Upper lobe of left lung (tissue), 6 donors: ENCODE measurements at regions not wholly inside any gene's neighbourhood (a gene's known extent, or its start where the extent isn't known, plus 50 kb on each side); places are given as distances from the start of the nearest gene placed in this dataset.
"Not testable (repeated sequence)": the region's sequence is repeated elsewhere in the genome, so short reads cannot be mapped to it uniquely, and the experiment has no call there.

Source experiments
- ATAC-seq, 2 donors: fragments of 200-7000 bp; cut with Tn5 transposase; one replicate each; pipeline ENCODE4 v1.9.1; 2022; ENCODE audit warnings: mild to moderate bottlenecking in 2 of 2, moderate library complexity in 2 of 2; ENCODE audit not compliant: low FRiP score in 2 of 2
- DNase-seq, 2 donors: peaks; one replicate each; pipeline ENCODE4 v3.0.0-alpha.2; 2019 to 2020
- H3K27ac ChIP-seq, 4 donors: fragments of 200-600 bp; sonication (generic); one replicate each; pipeline ENCODE4 v1.5.1; 2016 to 2019
- H3K27me3 ChIP-seq, 4 donors: fragments of 200-600 bp; sonication (generic); one replicate each; pipeline ENCODE4 v1.5.1; 2017 to 2019
- H3K36me3 ChIP-seq, 4 donors: fragments of 200-600 bp; sonication (generic); one replicate each; pipeline ENCODE4 v1.5.1; 2016 to 2019
- H3K4me1 ChIP-seq, 4 donors: fragments of 200-600 bp; sonication (generic); one replicate each; pipeline ENCODE4 v1.5.1; 2018 to 2019
- H3K4me3 ChIP-seq, 4 donors: fragments of 200-600 bp; sonication (generic); one replicate each; pipeline ENCODE4 v1.5.1; 2017 to 2019; ENCODE audit warnings: mild to moderate bottlenecking in 2 of 4, moderate library complexity in 1 of 4
- H3K9me3 ChIP-seq, 4 donors: fragments of 200-600 bp; sonication (generic); one replicate each; pipeline ENCODE4 v1.5.1; 2018 to 2019
- CTCF ChIP-seq, 6 experiments: fragments of 450-650 bp in 4 of 6; fragments of 200-600 bp in 2 of 6; sonication (generic) in 2 of 6; IDR thresholded peaks; one replicate each; pipeline ENCODE4 v1.5.1; 2016 to 2019; ENCODE audit warnings: antibody characterized with exemption in 6 of 6
- EP300 ChIP-seq, 4 donors: sonication (generic); formaldehyde crosslinking; IDR thresholded peaks; one replicate each; pipeline ENCODE4 v1.5.1; 2017; ENCODE audit warnings: antibody characterized with exemption in 4 of 4, control low read depth in 2 of 4
- POLR2A ChIP-seq, 4 donors: fragments of 450-650 bp; IDR thresholded peaks; one replicate each; pipeline ENCODE4 v1.5.1; 2016 to 2017; ENCODE audit warnings: antibody characterized with exemption in 4 of 4, mild to moderate bottlenecking in 2 of 4
- POLR2AphosphoS5 ChIP-seq, 2 donors: sonication (generic); formaldehyde crosslinking; IDR thresholded peaks; one replicate each; pipeline ENCODE4 v1.5.1; 2017; ENCODE audit warnings: antibody characterized with exemption in 2 of 2
- WGBS, 2 donors: methylation state at CpG; one replicate each; pipeline ENCODE4 v1.1.5; 2017 to 2018; 5-methylcytosine and 5-hydroxymethylcytosine counted together
- donor health status: DM: no; HTN: no; CAD: no; lungs with moderate emphysema.
- donor health status: DM: no; HTN: yes; CAD: no; lungs with severe emphysema.

DNA sequence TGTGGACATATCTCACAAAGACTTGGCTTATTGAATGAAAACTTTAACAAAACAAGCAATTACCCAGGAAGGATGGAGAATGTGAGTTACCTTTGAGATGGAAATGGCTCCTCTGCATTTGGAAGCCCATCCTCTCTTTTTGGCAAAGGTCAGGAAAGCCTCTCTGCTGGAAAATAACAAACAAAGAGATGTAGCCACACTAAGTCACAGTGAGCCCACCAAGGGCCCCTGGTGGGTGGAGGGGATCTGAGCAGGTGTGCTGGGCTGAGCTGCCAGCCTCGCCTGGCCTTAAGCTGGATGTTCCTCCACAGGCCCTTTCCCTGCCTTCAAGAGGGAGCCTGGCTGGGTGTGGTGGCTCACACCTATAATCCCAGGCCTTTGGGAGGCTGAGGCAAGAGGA, 269.2 kb downstream of the HNRNPD start:
- Histone ChIP-seq H3K27me3 (no peaks in the 10 kb centered on the region), H3K9me3 (no peaks in the 10 kb centered on the region), H3K36me3 (no peaks in the 10 kb centered on the region), H3K27ac (no peak overlapping the region), H3K4me1 (no peaks in the 10 kb centered on the region), H3K4me3 (no peak overlapping the region)
- TF ChIP-seq POLR2AphosphoS5 (IDR thresholded peaks at IDR 0.05) (no peak), EP300 (IDR thresholded peaks at IDR 0.05) (no peak), CTCF (IDR thresholded peaks at IDR 0.05) (no peak), POLR2A (IDR thresholded peaks at IDR 0.05) (no peak)
- ATAC-seq: no peak
- DNase-seq: peak in 1 of 2 donors; percentile 20
- 79 to 92% methylated on average over 1 of the region's 1 CpG for WGBS, 2 donors

DNA sequence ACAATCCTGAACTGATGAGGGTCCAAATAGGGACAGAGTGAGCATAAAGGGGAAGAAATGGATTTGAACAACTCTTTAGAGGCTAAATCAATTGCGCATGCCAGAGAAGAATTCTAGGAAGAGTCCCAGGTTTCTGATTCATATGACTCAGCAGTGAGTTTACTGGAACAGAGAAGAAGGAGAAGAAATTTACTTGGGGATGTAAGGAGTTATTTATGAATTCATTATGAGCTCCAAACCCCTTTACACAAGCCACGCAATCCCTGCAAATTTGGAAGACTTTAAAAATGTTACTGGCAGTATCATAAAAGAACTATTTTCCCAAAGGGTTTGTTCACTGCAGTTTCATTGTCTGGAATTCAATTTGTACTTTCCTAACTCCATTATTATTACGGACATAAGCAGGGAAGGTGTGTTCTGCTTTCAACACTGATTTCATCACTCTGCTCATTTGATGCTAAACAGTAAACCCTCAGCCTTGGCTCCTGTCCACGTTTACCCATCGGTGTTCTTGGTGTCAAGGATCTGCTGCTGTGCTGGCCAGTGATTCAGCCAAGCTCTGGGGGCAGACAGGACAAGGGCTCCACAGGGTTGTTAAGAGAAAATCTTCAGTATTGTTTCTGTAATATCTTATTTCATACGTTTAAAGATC, 273.7 kb downstream of the HNRNPD start:
- Histone ChIP-seq H3K4me1 (no peaks in the 10 kb centered on the region), H3K27me3 (no peaks in the 10 kb centered on the region), H3K4me3 (no peak overlapping the region), H3K36me3 (no peaks in the 10 kb centered on the region), H3K27ac (no peak overlapping the region), H3K9me3 (no peaks in the 10 kb centered on the region)
- ATAC-seq (peak in 1 of 2 donors; percentile 38), DNase-seq (no peak)
- WGBS, 2 donors: 63 to 73% methylated on average over 6 of the region's 6 CpGs
- no peak for TF ChIP-seq EP300 (IDR thresholded peaks at IDR 0.05)
- no peak for TF ChIP-seq POLR2AphosphoS5 (IDR thresholded peaks at IDR 0.05)
- TF ChIP-seq POLR2A (IDR thresholded peaks at IDR 0.05): no peak
- TF ChIP-seq CTCF (IDR thresholded peaks at IDR 0.05): no peak

- DNase-seq: no peak
- 35 to 65% methylated on average over 2 to 3 of the region's 3 CpGs for WGBS, 2 donors
- Histone ChIP-seq H3K27ac (no peak overlapping the region), H3K4me3 (no peak overlapping the region), H3K4me1 (no peaks in the 10 kb centered on the region), H3K36me3 (no peaks in the 10 kb centered on the region), H3K27me3 (no peaks in the 10 kb centered on the region), H3K9me3 (no peaks in the 10 kb centered on the region)
- no peak for TF ChIP-seq CTCF (IDR thresholded peaks at IDR 0.05)
- TF ChIP-seq POLR2AphosphoS5 (IDR thresholded peaks at IDR 0.05): no peak
- TF ChIP-seq EP300 (IDR thresholded peaks at IDR 0.05): no peak
- TF ChIP-seq POLR2A (IDR thresholded peaks at IDR 0.05): no peak
- ATAC-seq: no peak
These were observed 276.3 kb downstream of the HNRNPD start for GRCh38 chr4:82097504-82097903.

GRCh38 chr4:82090717-82091116, 283.1 kb downstream of the HNRNPD start:
- TF ChIP-seq CTCF (IDR thresholded peaks at IDR 0.05) (no peak), POLR2A (IDR thresholded peaks at IDR 0.05) (no peak)
- H3K4me3 ChIP-seq: no peak overlapping the region
- H3K27ac ChIP-seq: no peak overlapping the region
- H3K27me3 ChIP-seq: no peaks in the 10 kb centered on the region
- ATAC-seq: no peak
- no peaks in the 10 kb centered on the region for H3K9me3 ChIP-seq
- 36 to 56% methylated on average over 2 of the region's 2 CpGs for WGBS, 2 donors
- no peaks in the 10 kb centered on the region for H3K4me1 ChIP-seq
- H3K36me3 ChIP-seq: no peaks in the 10 kb centered on the region
- no peak for DNase-seq

- TF ChIP-seq EP300 (IDR thresholded peaks at IDR 0.05) (no peak), POLR2A (IDR thresholded peaks at IDR 0.05) (no peak), POLR2AphosphoS5 (IDR thresholded peaks at IDR 0.05) (no peak), CTCF (IDR thresholded peaks at IDR 0.05) (no peak)
- WGBS, 2 donors: 83 to 86% methylated on average over 1 of the region's 1 CpG
- Histone ChIP-seq H3K27me3 (no peaks in the 10 kb centered on the region), H3K9me3 (no peaks in the 10 kb centered on the region), H3K27ac (no peak overlapping the region), H3K4me3 (no peak overlapping the region), H3K4me1 (no peaks in the 10 kb centered on the region), H3K36me3 (no peaks in the 10 kb centered on the region)
- DNase-seq: no peak
- no peak for ATAC-seq
These were observed 289.0 kb downstream of the HNRNPD start for GRCh38 chr4:82084747-82085146.

GRCh38 chr4:82077471-82077995, 296.3 kb downstream of the HNRNPD start:
- H3K27me3 ChIP-seq, H3K4me1 ChIP-seq, ATAC-seq, H3K9me3 ChIP-seq, H3K36me3 ChIP-seq, H3K27ac ChIP-seq, H3K4me3 ChIP-seq: not testable (repeated sequence)
- peak in 1 of 2 donors; percentile 67 for DNase-seq
- 87% methylated on average over 20 of the region's 31 CpGs; no CpG with 5 or more reads in 1 of the 2 donors for WGBS, 2 donors
